Neural cell (in vitro differentiated cells): ENCODE measurements at regions not wholly inside any gene's neighbourhood (a gene's known extent, or its start where the extent isn't known, plus 50 kb on each side); places are given as distances from the start of the nearest gene placed in this dataset.

Experiments used
- H2AFZ ChIP-seq: fragments of 200-600, 300-800 bp; sonication (generic), shearing (Covaris generic); 2 replicates; pipeline ENCODE4 v1.6.0; 2014; ENCODE audit warnings: low read depth, mild to moderate bottlenecking, antibody characterized with exemption, low read length, moderate library complexity
- H3F3A ChIP-seq: fragments of 200-600 bp; shearing (Covaris generic); 2 replicates; pipeline ENCODE4 v1.6.1; 2016; ENCODE audit warnings: mild to moderate bottlenecking, moderate library complexity, mixed read lengths, antibody characterized with exemption, low read length; ENCODE audit not compliant: insufficient read depth, poor library complexity, severe bottlenecking
- H3K27ac ChIP-seq: fragments of 200-600, 300-800 bp; sonication (generic), shearing (Covaris generic); 2 replicates; pipeline ENCODE4 v1.5.1; 2014; ENCODE audit warnings: mild to moderate bottlenecking, low read length, moderate library complexity
- H3K27me3 ChIP-seq: fragments of 300-800, 200-600 bp; sonication (generic), shearing (Covaris generic); 2 replicates; pipeline ENCODE4 v1.6.0; 2014; ENCODE audit warnings: mild to moderate bottlenecking, low read depth, low read length, moderate library complexity; ENCODE audit not compliant: insufficient read depth
- H3K36me3 ChIP-seq: fragments of 300-800, 200-600 bp; sonication (generic), shearing (Covaris generic); 2 replicates; pipeline ENCODE4 v1.5.1; 2014; ENCODE audit warnings: mild to moderate bottlenecking, antibody characterized with exemption, low read length, moderate library complexity; ENCODE audit not compliant: insufficient read depth
- H3K4me2 ChIP-seq: fragments of 300-800, 200-600 bp; sonication (generic), shearing (Covaris generic); 2 replicates; pipeline ENCODE4 v1.6.0; 2014; ENCODE audit warnings: mild to moderate bottlenecking, low read length
- H3K4me3 ChIP-seq: fragments of 300-800, 200-600 bp; sonication (generic), shearing (Covaris generic); 2 replicates; pipeline ENCODE4 v1.5.1; 2014; ENCODE audit warnings: mild to moderate bottlenecking, low read length, moderate library complexity
- H3K79me2 ChIP-seq: fragments of 200-600 bp; shearing (Covaris generic); replicated peaks from 2 replicates; pipeline ENCODE4 v1.6.0; 2014; ENCODE audit warnings: mild to moderate bottlenecking, low read length, moderate library complexity; ENCODE audit not compliant: insufficient read depth
- H3K9ac ChIP-seq: fragments of 300-800, 200-600 bp; sonication (generic), shearing (Covaris generic); 2 replicates; pipeline ENCODE4 v1.6.1; 2016; ENCODE audit warnings: mild to moderate bottlenecking, low read length, mixed read lengths
- H3K9me2 ChIP-seq: fragments of 200-600 bp; shearing (Covaris generic); 2 replicates; pipeline ENCODE4 v1.6.1; 2016; ENCODE audit warnings: mild to moderate bottlenecking, low read length, mixed read lengths; ENCODE audit not compliant: insufficient read depth
- H3K9me3 ChIP-seq: fragments of 200-600, 300-800 bp; sonication (generic), shearing (Covaris generic); 2 replicates; pipeline ENCODE4 v1.6.1; 2016; ENCODE audit warnings: mild to moderate bottlenecking, mixed run types, low read length, moderate library complexity, mixed read lengths
- H4K20me1 ChIP-seq: fragments of 200-600 bp; shearing (Covaris generic); 2 replicates; pipeline ENCODE4 v1.6.1; 2016; ENCODE audit warnings: mild to moderate bottlenecking, mixed run types; ENCODE audit not compliant: insufficient read depth
- EP300 ChIP-seq: fragments of 450-650 bp; conservative IDR thresholded peaks from 2 replicates; pipeline ENCODE4 v1.6.1; 2014; ENCODE audit warnings: antibody characterized with exemption, mild to moderate bottlenecking, moderate library complexity; ENCODE audit not compliant: poor library complexity, severe bottlenecking
- EZH2 ChIP-seq: fragments of 200-600, 300-800 bp; shearing (Covaris generic), sonication (generic); IDR thresholded peaks from 2 replicates; pipeline ENCODE4 v1.6.1; 2014; ENCODE audit warnings: antibody characterized with exemption, low read length, borderline replicate concordance, mild to moderate bottlenecking; ENCODE audit not compliant: insufficient read depth, poor library complexity, severe bottlenecking
- MXI1 ChIP-seq: fragments of 450-650 bp; conservative IDR thresholded peaks from 2 replicates; pipeline ENCODE4 v1.6.1; 2014; ENCODE audit warnings: antibody characterized with exemption, mild to moderate bottlenecking; ENCODE audit not compliant: poor library complexity, severe bottlenecking
- POLR2AphosphoS5 ChIP-seq: IDR thresholded peaks from 2 replicates; pipeline ENCODE4 v1.6.1; 2012
- RAD21 ChIP-seq: fragments of 450-650 bp; conservative IDR thresholded peaks from 2 replicates; pipeline ENCODE4 v1.6.1; 2014; ENCODE audit warnings: antibody characterized with exemption, mild to moderate bottlenecking, moderate library complexity
- SMC3 ChIP-seq: fragments of 450-650 bp; conservative IDR thresholded peaks from 2 replicates; pipeline ENCODE4 v1.6.1; 2014; ENCODE audit warnings: antibody characterized with exemption, mild to moderate bottlenecking, moderate library complexity; ENCODE audit not compliant: poor library complexity
- TAF1 ChIP-seq: IDR thresholded peaks from 2 replicates; pipeline ENCODE4 v1.6.1; 2012; ENCODE audit warnings: low read depth
- TF ChIP-seq, protein P1 (sequence below): IDR thresholded peaks from 2 replicates; pipeline ENCODE4 v1.6.1; 2012; ENCODE audit warnings: borderline replicate concordance
- TF ChIP-seq, protein P2 (sequence below): fragments of 450-650 bp; IDR thresholded peaks from 2 replicates; pipeline ENCODE4 v1.5.1; 2014; ENCODE audit warnings: antibody characterized with exemption, mild to moderate bottlenecking, moderate library complexity; ENCODE audit not compliant: poor library complexity, severe bottlenecking

DNA sequence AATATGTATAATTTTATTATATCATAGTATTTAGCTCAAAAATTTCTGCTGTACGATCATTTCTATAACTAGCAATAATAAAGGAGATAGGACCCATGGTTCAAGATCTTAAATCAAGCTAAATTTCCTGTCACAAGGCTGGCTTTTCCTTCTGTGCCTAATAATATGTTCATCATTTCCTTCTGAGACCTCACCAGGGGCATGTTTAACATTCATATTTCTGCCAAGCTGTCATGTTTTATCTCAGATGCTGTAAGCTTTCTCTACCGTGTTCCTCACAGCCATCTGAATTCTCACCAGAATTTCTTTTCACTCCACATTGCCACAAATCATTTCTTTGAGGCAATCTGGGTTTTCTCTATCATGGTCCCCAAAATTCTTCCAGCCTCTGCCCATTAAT is 482.3 kb upstream of the SGCG start:
- Histone ChIP-seq H4K20me1 (no peaks in the 10 kb centered on the region), H3K4me2 (no peak overlapping the region), H3K27me3 (no peaks in the 10 kb centered on the region), H3K9me3 (no peaks in the 10 kb centered on the region), H2AFZ (no peak overlapping the region), H3K9me2 (no peaks in the 10 kb centered on the region), H3K4me3 (peak overlapping the region; percentile 24), H3K9ac (peak overlapping the region; percentile 10), H3K27ac (peak overlapping the region; percentile 78), H3K79me2 (no peaks in the 10 kb centered on the region), H3F3A (no peaks in the 10 kb centered on the region), H3K36me3 (no peaks in the 10 kb centered on the region)
- no peak for TF ChIP-seq TAF1
- no peak for TF ChIP-seq RAD21
- peak; percentile 73 for TF ChIP-seq EP300
- TF ChIP-seq, protein P1, sequence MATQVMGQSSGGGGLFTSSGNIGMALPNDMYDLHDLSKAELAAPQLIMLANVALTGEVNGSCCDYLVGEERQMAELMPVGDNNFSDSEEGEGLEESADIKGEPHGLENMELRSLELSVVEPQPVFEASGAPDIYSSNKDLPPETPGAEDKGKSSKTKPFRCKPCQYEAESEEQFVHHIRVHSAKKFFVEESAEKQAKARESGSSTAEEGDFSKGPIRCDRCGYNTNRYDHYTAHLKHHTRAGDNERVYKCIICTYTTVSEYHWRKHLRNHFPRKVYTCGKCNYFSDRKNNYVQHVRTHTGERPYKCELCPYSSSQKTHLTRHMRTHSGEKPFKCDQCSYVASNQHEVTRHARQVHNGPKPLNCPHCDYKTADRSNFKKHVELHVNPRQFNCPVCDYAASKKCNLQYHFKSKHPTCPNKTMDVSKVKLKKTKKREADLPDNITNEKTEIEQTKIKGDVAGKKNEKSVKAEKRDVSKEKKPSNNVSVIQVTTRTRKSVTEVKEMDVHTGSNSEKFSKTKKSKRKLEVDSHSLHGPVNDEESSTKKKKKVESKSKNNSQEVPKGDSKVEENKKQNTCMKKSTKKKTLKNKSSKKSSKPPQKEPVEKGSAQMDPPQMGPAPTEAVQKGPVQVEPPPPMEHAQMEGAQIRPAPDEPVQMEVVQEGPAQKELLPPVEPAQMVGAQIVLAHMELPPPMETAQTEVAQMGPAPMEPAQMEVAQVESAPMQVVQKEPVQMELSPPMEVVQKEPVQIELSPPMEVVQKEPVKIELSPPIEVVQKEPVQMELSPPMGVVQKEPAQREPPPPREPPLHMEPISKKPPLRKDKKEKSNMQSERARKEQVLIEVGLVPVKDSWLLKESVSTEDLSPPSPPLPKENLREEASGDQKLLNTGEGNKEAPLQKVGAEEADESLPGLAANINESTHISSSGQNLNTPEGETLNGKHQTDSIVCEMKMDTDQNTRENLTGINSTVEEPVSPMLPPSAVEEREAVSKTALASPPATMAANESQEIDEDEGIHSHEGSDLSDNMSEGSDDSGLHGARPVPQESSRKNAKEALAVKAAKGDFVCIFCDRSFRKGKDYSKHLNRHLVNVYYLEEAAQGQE: no peak
- no peak for TF ChIP-seq EZH2
- TF ChIP-seq, protein P2, sequence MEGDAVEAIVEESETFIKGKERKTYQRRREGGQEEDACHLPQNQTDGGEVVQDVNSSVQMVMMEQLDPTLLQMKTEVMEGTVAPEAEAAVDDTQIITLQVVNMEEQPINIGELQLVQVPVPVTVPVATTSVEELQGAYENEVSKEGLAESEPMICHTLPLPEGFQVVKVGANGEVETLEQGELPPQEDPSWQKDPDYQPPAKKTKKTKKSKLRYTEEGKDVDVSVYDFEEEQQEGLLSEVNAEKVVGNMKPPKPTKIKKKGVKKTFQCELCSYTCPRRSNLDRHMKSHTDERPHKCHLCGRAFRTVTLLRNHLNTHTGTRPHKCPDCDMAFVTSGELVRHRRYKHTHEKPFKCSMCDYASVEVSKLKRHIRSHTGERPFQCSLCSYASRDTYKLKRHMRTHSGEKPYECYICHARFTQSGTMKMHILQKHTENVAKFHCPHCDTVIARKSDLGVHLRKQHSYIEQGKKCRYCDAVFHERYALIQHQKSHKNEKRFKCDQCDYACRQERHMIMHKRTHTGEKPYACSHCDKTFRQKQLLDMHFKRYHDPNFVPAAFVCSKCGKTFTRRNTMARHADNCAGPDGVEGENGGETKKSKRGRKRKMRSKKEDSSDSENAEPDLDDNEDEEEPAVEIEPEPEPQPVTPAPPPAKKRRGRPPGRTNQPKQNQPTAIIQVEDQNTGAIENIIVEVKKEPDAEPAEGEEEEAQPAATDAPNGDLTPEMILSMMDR: no peak
- TF ChIP-seq POLR2AphosphoS5: peak; percentile 55
- TF ChIP-seq MXI1: no peak
- no peak for TF ChIP-seq SMC3

DNA sequence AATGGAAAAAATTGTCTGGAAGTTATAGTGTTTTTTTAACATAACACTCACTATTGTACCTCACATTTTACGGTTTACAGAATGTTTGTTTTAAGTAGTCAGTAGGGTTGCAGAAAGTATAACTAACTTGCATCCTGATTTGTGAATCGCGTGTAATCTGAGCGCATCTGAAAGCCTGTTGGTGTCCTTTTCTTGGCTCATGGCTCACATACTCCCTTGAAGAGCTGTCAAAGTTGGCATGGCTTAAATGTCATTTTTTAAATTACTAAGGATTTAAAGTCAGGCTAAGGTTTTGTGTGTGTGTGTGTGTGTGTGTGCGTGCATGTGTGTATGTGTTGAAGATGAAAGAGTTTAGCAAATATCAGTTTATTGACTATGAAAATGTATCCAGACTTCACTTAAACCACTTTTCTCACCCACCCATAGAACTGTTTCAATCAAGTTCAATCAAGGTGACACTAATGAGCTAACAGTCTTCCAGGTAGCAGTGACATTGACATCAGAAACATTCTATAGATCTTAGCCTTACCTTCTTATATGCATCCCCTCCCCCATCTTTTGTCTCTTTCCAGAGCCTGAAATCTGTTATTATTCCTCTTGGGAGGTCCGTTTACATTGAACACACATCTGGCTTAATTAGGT is 480.4 kb upstream of the SGCG start:
- no peaks in the 10 kb centered on the region for H3K27me3 ChIP-seq
- no peak overlapping the region for H3K9ac ChIP-seq
- no peaks in the 10 kb centered on the region for H3K36me3 ChIP-seq
- H3K9me3 ChIP-seq: no peaks in the 10 kb centered on the region
- H2AFZ ChIP-seq: no peak overlapping the region
- no peaks in the 10 kb centered on the region for H3K79me2 ChIP-seq
- TF ChIP-seq, protein P1: no peak
- no peak for TF ChIP-seq EZH2
- peak; percentile 50 for TF ChIP-seq POLR2AphosphoS5
- no peak for TF ChIP-seq RAD21
- TF ChIP-seq EP300: peak; percentile 90
- no peak for TF ChIP-seq MXI1
- TF ChIP-seq, protein P2: no peak
- TF ChIP-seq TAF1: no peak
- TF ChIP-seq SMC3: no peak
- no peaks in the 10 kb centered on the region for H3K9me2 ChIP-seq
- no peaks in the 10 kb centered on the region for H4K20me1 ChIP-seq
- no peaks in the 10 kb centered on the region for H3F3A ChIP-seq
- no peak overlapping the region for H3K4me2 ChIP-seq
- peak overlapping the region; percentile 23 for H3K4me3 ChIP-seq
- peak overlapping the region; percentile 72 for H3K27ac ChIP-seq
